ENCODE measurements at regions not wholly inside any gene's neighbourhood (a gene's known extent, or its start where the extent isn't known, plus 50 kb on each side); places are given as distances from the start of the nearest gene placed in this dataset.

GRCh38 chr13:109695402-109696190 is 90.8 kb downstream of the IRS2 start:
- no peak for TF ChIP-seq CTCF (conservative IDR thresholded peaks at IDR 0.05; ENCODE audit: low read depth, low read length)
- no peak for TF ChIP-seq EZH2 (IDR thresholded peaks at IDR 0.05; ENCODE audit: low read length, unreplicated experiment)

All from PC-3 (cell line).